CD4-positive, alpha-beta T cell treated with Interleukin-4 for 1 hour (primary cell): ENCODE measurements at regions not wholly inside any gene's neighbourhood (a gene's known extent, or its start where the extent isn't known, plus 50 kb on each side); places are given as distances from the start of the nearest gene placed in this dataset.
"Not testable (repeated sequence)": the region's sequence is repeated elsewhere in the genome, so short reads cannot be mapped to it uniquely, and the experiment has no call there.

Source experiments
- DNase-seq, 2 donors: peaks; one replicate each; pipeline ENCODE4 v3.0.0-alpha.2; 2020 to 2022

DNA sequence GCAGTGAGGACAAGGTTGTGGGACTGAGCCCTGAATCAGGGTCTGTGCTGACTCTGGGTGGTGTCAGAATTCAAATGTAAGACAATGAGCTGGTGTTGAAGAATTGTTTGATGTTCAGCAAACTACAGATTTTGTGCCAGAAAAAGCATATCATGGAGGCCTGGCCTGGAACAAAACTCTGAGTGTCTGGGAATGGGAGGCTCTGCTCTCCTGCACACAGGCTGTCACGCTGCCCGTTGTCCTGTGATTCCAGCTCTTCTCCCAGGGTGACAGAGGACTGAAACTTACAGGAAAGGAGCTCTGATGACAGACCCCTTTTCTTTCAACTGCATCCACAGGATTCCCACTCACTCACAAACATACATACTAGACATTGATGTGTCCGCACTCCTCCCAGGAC, 120.1 kb downstream of the ZNF486 start:
- DNase-seq, result no peak

GRCh38 chr19:20285876-20286275, 118.9 kb downstream of the ZNF486 start:
- not testable (repeated sequence) for DNase-seq

GRCh38 chr19:20279516-20279915, 112.5 kb downstream of the ZNF486 start:
- DNase-seq, result no peak

- peak; percentile 14 to 52 for DNase-seq
Measured at GRCh38 chr19:20278342-20278741, 111.3 kb downstream of the ZNF486 start.

- not testable (repeated sequence) for DNase-seq
Measured at GRCh38 chr19:20276732-20277082, 109.7 kb downstream of the ZNF486 start.

DNA sequence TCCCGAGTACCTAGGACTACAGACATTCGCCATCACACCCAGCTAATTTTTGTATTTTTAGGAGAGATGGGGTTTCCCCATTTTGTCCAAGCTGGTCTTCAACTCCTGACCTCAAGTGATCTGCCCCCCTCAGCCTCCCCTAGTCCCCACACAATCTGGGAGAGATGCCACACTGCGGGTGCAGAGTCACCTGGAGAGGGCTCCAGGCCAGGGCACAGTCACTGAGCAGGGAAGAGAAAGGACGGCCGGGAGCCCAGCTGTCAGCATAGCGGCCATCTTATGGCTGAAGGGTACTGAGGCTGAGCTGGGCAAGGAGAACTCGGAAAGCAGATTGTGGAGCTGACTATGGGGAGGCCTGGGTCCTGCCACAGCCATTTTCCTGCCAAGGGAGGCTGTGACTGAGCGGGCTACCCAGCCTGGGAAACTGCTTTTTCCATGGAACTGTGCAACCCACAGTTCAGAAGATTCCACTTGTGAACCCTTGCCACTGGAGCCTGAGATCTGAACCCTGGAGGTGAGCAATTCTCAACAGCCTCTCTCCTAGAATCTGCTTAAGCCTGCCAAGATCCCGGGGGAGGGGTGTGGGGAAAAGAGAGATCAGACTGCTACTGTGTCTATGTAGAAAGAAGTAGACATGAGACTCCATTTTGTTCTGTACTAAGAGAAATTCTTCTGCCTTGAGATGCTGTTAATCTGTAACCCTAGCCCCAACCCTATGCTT, 109.2 kb downstream of the ZNF486 start:
- DNase-seq, result no peak

DNA sequence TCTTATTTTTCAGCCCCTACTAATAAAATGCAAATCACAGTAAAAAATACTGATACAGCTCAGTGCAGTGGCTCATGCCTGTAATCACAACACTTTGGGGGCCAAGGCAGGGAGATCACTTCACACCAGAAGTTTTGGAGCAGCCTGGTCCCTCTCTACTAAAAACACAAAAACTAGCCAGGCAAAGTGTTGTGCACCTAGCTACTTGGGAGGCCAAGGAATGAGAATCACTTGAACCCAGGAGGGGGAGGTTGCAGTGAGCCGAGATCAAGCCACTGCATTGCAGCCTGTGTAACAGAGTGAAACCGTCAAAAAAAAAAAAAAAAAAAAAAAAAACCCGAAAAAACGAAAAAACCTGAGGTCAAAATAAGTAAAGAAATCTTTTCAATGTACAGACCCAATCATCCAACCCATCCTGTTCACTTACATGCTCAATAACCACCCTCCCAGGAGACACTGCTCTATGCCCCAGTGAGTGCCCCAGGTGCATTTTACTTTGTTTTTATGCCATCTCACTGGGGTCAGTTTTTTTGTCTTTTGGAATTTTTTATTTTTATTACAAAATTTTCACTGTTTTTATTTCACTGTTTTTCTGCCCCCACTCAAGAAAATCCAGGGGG, 107.0 kb downstream of the ZNF486 start:
- no peak for DNase-seq

DNA sequence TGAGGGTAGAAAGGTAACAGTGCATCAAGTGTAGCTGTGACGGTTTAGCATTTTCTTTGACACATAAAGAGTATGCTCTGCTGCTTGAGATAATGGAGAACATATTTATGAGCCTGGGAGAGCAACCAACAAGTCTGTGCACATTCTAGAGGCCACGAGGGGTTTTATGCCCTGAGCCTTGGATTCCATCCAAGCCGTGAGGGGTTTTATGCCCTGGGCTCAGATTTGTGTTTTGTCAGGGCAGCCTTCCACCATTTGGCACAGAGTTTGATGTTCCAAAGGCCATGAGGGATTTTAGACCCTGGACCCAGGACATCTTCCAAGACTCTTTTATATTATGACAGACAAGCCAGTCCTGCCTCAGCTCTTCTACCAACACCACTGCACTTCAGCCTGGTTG, 106.4 kb downstream of the ZNF486 start:
- no peak for DNase-seq

GRCh38 chr19:20272627-20273010, 105.6 kb downstream of the ZNF486 start:
- DNase-seq, result not testable (repeated sequence)

GRCh38 chr19:20271927-20272626, 105.1 kb downstream of the ZNF486 start:
- not testable (repeated sequence) for DNase-seq

- DNase-seq, result no peak
Measured at GRCh38 chr19:20271215-20271926, 104.4 kb downstream of the ZNF486 start.

DNA sequence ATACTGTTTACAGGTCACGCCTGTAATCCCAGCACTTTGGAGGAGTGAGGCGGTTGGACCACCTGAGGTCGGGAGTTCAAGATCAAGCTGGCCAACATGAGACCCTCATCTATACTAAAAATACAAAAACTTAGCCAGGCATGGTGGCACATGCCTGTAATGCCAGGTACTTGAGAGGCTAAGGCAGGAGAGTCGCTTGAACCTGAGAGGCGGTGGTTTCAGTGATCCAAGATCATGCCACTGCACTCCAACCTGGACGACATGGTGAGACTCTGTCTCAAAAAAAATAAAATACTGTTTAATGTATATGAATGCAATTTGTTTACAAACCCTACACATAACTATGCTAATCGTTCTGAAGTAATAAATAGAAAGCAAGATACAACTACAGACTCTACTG, 102.4 kb downstream of the ZNF486 start:
- no peak for DNase-seq

DNA sequence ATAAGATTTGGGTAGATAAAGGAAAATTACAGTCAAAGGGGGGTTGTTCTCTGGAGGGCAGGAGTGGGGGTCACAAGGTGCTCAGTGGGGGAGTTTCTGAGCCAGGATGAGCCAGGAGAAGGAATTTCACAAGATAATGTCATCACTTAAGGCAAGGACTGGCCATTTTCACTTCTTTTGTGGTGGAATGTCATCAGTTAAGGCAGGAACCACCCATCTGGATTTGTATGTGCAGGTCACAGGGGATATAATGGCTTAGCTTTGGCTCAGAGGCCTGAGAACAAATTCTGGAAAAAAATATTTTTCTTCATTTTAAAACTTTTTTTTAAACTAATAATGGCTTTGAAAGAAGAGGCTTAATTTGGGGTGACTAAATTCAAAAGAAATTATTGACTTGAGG, 94.5 kb downstream of the ZNF486 start:
- DNase-seq, result not testable (repeated sequence)

GRCh38 chr19:20260738-20261137, 93.7 kb downstream of the ZNF486 start:
- not testable (repeated sequence) for DNase-seq

DNA sequence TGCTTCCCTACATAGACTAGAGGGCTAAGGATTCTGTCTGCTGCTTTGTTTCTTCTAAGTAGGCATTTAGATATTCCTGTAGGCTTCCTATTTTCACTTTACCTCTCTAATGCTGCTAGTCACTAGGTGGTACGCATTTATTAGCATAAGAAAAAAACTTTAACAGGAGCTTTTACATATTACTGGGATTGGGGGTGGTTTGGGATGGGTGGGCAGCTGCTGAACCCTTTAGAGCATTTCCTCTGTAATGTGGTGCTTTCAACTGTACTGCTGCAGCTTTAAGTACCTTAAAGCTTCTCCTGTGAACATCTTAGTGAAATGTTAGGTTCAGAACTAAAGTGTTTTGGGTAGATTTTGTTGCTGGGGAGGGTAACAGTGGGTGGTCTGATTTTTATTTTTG, 92.6 kb downstream of the ZNF486 start:
- no peak for DNase-seq

- no peak for DNase-seq
Measured at GRCh38 chr19:20256606-20257005, 89.6 kb downstream of the ZNF486 start.

DNA sequence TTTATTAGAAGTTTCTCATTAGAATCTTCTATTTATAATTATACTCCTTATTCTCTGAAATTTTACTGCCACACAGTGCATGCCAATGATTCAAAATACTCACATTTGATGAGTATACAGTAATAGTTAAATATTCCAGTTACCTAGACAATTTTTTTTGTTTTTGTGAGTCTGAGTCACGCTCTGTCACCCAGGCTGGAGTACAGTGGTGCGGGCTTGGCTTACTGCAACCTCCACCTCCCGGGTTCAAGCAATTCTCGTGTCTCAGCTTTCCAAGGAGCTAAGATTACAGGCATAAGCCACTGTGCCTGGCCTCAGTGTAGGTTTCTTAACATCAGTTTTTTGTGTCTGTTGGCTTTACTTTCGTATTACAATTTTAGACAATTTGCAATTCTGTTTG, 87.1 kb downstream of the ZNF486 start:
- DNase-seq, result no peak

- DNase-seq, result no peak
Measured at GRCh38 chr19:20252613-20253012, 85.6 kb downstream of the ZNF486 start.

DNA sequence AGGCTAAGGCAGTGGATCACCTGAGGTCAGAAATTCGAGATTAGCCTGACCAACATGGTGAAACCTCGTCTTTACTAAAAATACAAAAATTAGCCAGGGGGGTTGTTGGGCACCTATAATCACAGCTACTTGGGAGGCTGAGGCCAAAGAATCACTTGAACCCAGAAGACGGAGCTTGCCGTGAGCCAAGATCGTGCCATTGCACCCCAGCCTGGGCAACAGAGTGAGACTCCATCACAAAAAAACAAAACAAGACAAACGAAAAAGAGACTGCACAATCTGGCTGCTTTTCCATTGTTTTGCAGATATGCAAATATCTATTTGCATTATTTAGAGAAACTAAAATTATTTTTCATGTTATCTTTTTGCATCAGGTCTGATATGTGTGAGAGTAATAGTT, 83.6 kb downstream of the ZNF486 start:
- no peak for DNase-seq

GRCh38 chr19:20250121-20250520, 83.1 kb downstream of the ZNF486 start:
- no peak for DNase-seq
